Mesenchymal stem cell (in vitro differentiated cells and primary cell): ENCODE measurements at regions not wholly inside any gene's neighbourhood (a gene's known extent, or its start where the extent isn't known, plus 50 kb on each side); places are given as distances from the start of the nearest gene placed in this dataset.

Experiments
- DNase-seq: peaks from one replicate; pipeline ENCODE4 v3.0.0-alpha.2; 2013
- H2AFZ ChIP-seq: one replicate; pipeline ENCODE4 v1.6.1; 2013; ENCODE audit warnings: low read depth, mild to moderate bottlenecking, control low read depth, inconsistent platforms, low read length, moderate library complexity
- H2AK5ac ChIP-seq: 2 replicates; pipeline ENCODE4 v1.6.1; 2013; ENCODE audit warnings: low read length, moderate library complexity, mild to moderate bottlenecking, inconsistent platforms; ENCODE audit not compliant: severe bottlenecking
- H2BK120ac ChIP-seq: one replicate; pipeline ENCODE4 v1.6.1; 2013; ENCODE audit warnings: low read depth, mild to moderate bottlenecking, inconsistent platforms, low read length, moderate library complexity
- H2BK12ac ChIP-seq, 2 experiments: one replicate each; pipeline ENCODE4 v1.6.1; 2013; ENCODE audit warnings: inconsistent platforms in 2 of 2, low read length in 2 of 2, mild to moderate bottlenecking in 2 of 2, moderate library complexity in 2 of 2, control low read depth in 1 of 2
- H2BK15ac ChIP-seq: one replicate; pipeline ENCODE4 v1.6.1; 2013; ENCODE audit warnings: mild to moderate bottlenecking, low read depth, inconsistent platforms; ENCODE audit not compliant: poor library complexity, severe bottlenecking
- H2BK5ac ChIP-seq: 2 replicates; pipeline ENCODE4 v1.6.1; 2013; ENCODE audit warnings: low read depth, mild to moderate bottlenecking, low read length, control low read depth, inconsistent platforms; ENCODE audit not compliant: poor library complexity, severe bottlenecking
- H3K14ac ChIP-seq, 2 experiments: one replicate each; pipeline ENCODE4 v1.6.1; 2013; ENCODE audit warnings: inconsistent platforms in 2 of 2, low read length in 2 of 2, control low read depth in 1 of 2, mild to moderate bottlenecking in 1 of 2, moderate library complexity in 1 of 2
- H3K18ac ChIP-seq, 2 experiments: one replicate each; pipeline ENCODE4 v1.6.1; 2013; ENCODE audit warnings: inconsistent platforms in 2 of 2, low read length in 2 of 2, control low read depth in 1 of 2, low read depth in 1 of 2, mild to moderate bottlenecking in 1 of 2
- H3K23ac ChIP-seq, 2 experiments: one replicate each; pipeline ENCODE4 v1.6.1; 2013; ENCODE audit warnings: inconsistent platforms in 2 of 2, low read length in 2 of 2, mild to moderate bottlenecking in 2 of 2, moderate library complexity in 2 of 2, control low read depth in 1 of 2
- H3K27ac ChIP-seq: 2 replicates; pipeline ENCODE4 v1.5.1; 2013; ENCODE audit warnings: mild to moderate bottlenecking, moderate library complexity, low read length, control low read depth, inconsistent platforms; ENCODE audit not compliant: poor library complexity, severe bottlenecking
- H3K27me3 ChIP-seq, 2 experiments: 2 replicates each; pipeline versions ENCODE4 v1.6.1 to v1.7.0; 2013; ENCODE audit warnings: low read length in 2 of 2, mild to moderate bottlenecking in 2 of 2, moderate library complexity in 2 of 2, control low read depth in 1 of 2, inconsistent platforms in 1 of 2; ENCODE audit not compliant: control insufficient read depth in 1 of 2, insufficient read depth in 1 of 2
- H3K36me3 ChIP-seq, 2 experiments: 2 replicates each; pipeline versions ENCODE4 v1.6.1 to v1.7.0; 2013; ENCODE audit warnings: low read length in 2 of 2, control low read depth in 1 of 2, inconsistent platforms in 1 of 2, low read depth in 1 of 2, mild to moderate bottlenecking in 1 of 2; ENCODE audit not compliant: insufficient read depth in 2 of 2, control insufficient read depth in 1 of 2
- H3K4ac ChIP-seq, 2 experiments: one replicate each; pipeline ENCODE4 v1.6.1; 2013; ENCODE audit warnings: inconsistent platforms in 2 of 2, low read length in 2 of 2, mild to moderate bottlenecking in 2 of 2, moderate library complexity in 2 of 2, control low read depth in 1 of 2, low read depth in 1 of 2
- H3K4me1 ChIP-seq: 2 replicates; pipeline ENCODE4 v1.6.1; 2013; ENCODE audit warnings: low read depth, low read length, control low read depth; ENCODE audit not compliant: control insufficient read depth, insufficient read depth
- H3K4me2 ChIP-seq: 2 replicates; pipeline ENCODE4 v1.6.1; 2013; ENCODE audit warnings: low read length, mild to moderate bottlenecking, inconsistent platforms; ENCODE audit not compliant: poor library complexity, severe bottlenecking
- H3K4me3 ChIP-seq, 2 experiments: 2 replicates each; pipeline versions ENCODE4 v1.5.1 to v1.7.0; 2013; ENCODE audit warnings: low read length in 2 of 2, mild to moderate bottlenecking in 2 of 2, control low read depth in 1 of 2, low read depth in 1 of 2; ENCODE audit not compliant: insufficient read depth in 1 of 2
- H3K79me1 ChIP-seq: replicated peaks from 2 replicates; pipeline ENCODE4 v1.6.1; 2013; ENCODE audit warnings: mild to moderate bottlenecking, control low read depth, low read length, inconsistent platforms; ENCODE audit not compliant: poor library complexity, severe bottlenecking
- H3K9ac ChIP-seq: 2 replicates; pipeline ENCODE4 v1.7.0; 2013; ENCODE audit warnings: mild to moderate bottlenecking, low read length, moderate library complexity
- H3K9me3 ChIP-seq: 2 replicates; pipeline ENCODE4 v1.7.0; 2013; ENCODE audit warnings: mild to moderate bottlenecking, low read length; ENCODE audit not compliant: control insufficient read depth
- H4K8ac ChIP-seq: one replicate; pipeline ENCODE4 v1.6.1; 2013; ENCODE audit warnings: inconsistent platforms, mild to moderate bottlenecking, low read length, moderate library complexity
- H4K91ac ChIP-seq: one replicate; pipeline ENCODE4 v1.6.1; 2013; ENCODE audit warnings: mild to moderate bottlenecking, low read length, inconsistent platforms
- WGBS: methylation state at CpG from one replicate; pipeline ENCODE4 v1.1.7; 2013; ENCODE audit warnings: mixed read lengths; 5-methylcytosine and 5-hydroxymethylcytosine counted together

DNA sequence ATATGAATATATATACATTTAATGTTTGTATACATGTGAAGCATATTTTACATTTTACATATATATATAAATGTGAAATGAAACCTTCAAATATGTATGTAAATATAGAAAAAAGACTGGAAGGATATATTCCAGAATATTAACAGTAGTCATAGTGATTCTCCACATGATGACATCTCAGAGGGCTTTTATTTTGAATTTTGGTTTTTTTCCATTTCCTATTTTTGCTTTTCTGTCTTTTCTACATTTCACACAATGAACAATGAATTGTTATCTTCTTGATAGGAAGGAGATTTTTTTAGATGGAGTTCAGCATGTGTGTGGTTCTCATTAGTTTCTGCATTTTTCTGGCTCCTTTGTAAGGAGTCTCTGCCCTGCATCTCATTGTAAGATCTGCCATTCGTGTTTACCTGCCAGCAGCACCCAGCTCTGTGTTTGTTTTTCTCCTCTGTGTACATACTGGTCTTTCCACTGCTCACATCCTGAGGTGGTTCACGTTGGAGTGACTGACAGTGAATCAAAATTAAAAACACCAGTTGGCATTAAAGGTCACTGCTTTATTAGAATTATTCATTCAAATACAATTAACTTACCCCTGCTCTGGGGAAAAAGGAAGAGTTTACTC lies 425.3 kb upstream of the MDFIC2 start:
- Histone ChIP-seq H3K14ac (no peak overlapping the region), H3K4me1 (no peaks in the 10 kb centered on the region), H3K4me3 (no peak overlapping the region), H3K27me3 (no peaks in the 10 kb centered on the region), H3K9ac (no peak overlapping the region), H3K4me2 (no peak overlapping the region), H2BK5ac (no peak overlapping the region), H4K8ac (no peak overlapping the region), H2BK15ac (no peak overlapping the region), H3K27ac (no peak overlapping the region), H3K79me1 (no peaks in the 10 kb centered on the region), H4K91ac (no peak overlapping the region), H2AK5ac (no peak overlapping the region), H3K9me3 (no peaks in the 10 kb centered on the region), H2BK120ac (no peak overlapping the region), H3K18ac (no peak overlapping the region), H2BK12ac (no peak overlapping the region), H2AFZ (no peak overlapping the region), H3K4ac (no peak overlapping the region), H3K23ac (no peak overlapping the region), H3K36me3 (no peaks in the 10 kb centered on the region)
- DNase-seq = no peak
- WGBS = 67% methylated on average over 1 of the region's 2 CpGs

DNA sequence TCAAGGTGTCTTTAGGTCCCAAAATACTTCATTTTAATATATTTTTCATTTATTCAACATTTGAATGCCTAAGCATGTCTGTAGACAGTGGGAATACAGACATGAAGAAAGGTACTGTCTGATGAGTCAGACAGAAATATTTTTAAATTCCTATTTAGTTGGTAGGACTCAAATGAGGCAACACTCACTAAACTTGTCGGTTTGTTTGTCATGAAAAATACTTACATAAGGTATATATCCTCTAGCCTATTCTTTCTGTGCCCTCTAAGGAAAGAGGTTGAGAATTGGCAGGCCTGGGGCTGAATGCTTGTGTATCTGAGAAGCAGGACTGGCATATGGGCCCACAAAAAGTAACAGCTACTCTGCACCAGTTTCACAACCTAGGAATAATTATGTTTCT lies 423.6 kb upstream of the MDFIC2 start:
- no peaks in the 10 kb centered on the region for H3K27me3 ChIP-seq
- no peak overlapping the region for H2BK120ac ChIP-seq
- no peak overlapping the region for H2BK5ac ChIP-seq
- no peak overlapping the region for H4K8ac ChIP-seq
- H3K4me3 ChIP-seq = no peak overlapping the region
- no peaks in the 10 kb centered on the region for H3K4me1 ChIP-seq
- H3K4me2 ChIP-seq = no peak overlapping the region
- H4K91ac ChIP-seq = no peak overlapping the region
- no peak overlapping the region for H3K27ac ChIP-seq
- no peaks in the 10 kb centered on the region for H3K79me1 ChIP-seq
- no peak overlapping the region for H3K18ac ChIP-seq
- H3K14ac ChIP-seq = no peak overlapping the region
- no peak overlapping the region for H2AK5ac ChIP-seq
- H2BK12ac ChIP-seq = no peak overlapping the region
- no peaks in the 10 kb centered on the region for H3K9me3 ChIP-seq
- no peak overlapping the region for H3K23ac ChIP-seq
- H3K9ac ChIP-seq = no peak overlapping the region
- no CpG with 5 or more reads among the region's 1 CpG for WGBS
- H2BK15ac ChIP-seq = no peak overlapping the region
- no peak overlapping the region for H3K4ac ChIP-seq
- H3K36me3 ChIP-seq = no peaks in the 10 kb centered on the region
- peak; percentile 1 for DNase-seq
- H2AFZ ChIP-seq = no peak overlapping the region

DNA sequence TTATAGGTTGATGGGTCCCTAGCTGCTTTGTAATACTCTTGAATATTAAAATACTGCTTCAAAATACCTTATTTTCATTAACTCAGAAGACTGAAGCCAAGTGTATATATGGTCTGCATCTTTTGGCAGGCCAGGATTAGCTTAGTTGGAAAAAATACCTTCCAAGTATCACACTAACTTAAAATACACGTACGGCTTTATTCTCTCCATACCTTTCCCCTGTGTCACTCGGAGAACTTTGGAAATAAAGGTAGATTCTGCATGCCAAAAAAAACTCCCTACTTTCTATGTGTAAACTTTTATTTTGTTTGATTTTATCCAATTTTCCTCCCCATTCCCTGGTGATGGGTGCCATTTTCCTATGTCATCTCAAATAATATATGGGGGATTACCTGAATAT lies 422.3 kb upstream of the MDFIC2 start:
- H4K8ac ChIP-seq = no peak overlapping the region

DNA sequence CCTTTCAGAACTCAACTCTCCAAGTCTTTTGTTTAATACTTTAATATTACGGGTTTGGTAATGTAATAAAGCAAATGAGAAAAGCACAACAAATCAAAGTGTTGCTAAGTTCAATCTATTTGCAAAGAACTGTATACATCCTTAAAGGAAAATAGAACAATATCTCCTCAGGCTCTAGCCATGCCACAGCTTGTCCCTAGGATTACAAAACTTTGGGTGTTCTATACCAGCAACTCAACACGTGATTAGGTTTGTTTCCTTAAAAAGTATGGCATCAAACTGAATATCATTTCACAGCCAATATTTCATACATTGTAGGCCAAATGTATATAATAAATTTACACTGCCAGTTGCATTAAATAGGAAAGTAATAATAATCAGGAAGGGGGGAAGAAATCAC lies 418.6 kb upstream of the MDFIC2 start:
- Histone ChIP-seq H2AFZ (no peak overlapping the region), H3K18ac (no peak overlapping the region), H3K9me3 (no peaks in the 10 kb centered on the region), H3K4me2 (no peak overlapping the region), H3K79me1 (no peaks in the 10 kb centered on the region), H3K36me3 (no peaks in the 10 kb centered on the region), H3K27me3 (no peaks in the 10 kb centered on the region), H2AK5ac (no peak overlapping the region), H3K14ac (no peak overlapping the region), H4K8ac (no peak overlapping the region), H3K4me1 (no peaks in the 10 kb centered on the region), H2BK12ac (no peak overlapping the region), H3K4ac (no peak overlapping the region), H2BK15ac (no peak overlapping the region), H2BK120ac (no peak overlapping the region), H3K4me3 (no peak overlapping the region), H3K27ac (no peak overlapping the region), H4K91ac (no peak overlapping the region), H2BK5ac (no peak overlapping the region), H3K23ac (no peak overlapping the region), H3K9ac (no peak overlapping the region)
- no CpG with 5 or more reads among the region's 2 CpGs for WGBS
- DNase-seq = no peak

More for the DNA sequence above, 422.3 kb upstream of the MDFIC2 start:
- no peak overlapping the region for H2AFZ ChIP-seq
- H3K27ac ChIP-seq = no peak overlapping the region
- no peak overlapping the region for H2AK5ac ChIP-seq
- no peak overlapping the region for H4K91ac ChIP-seq
- H3K9me3 ChIP-seq = no peaks in the 10 kb centered on the region
- H3K4me2 ChIP-seq = no peak overlapping the region
- no peak overlapping the region for H3K4me3 ChIP-seq
- no peak overlapping the region for H2BK5ac ChIP-seq
- H3K14ac ChIP-seq = no peak overlapping the region
- no peaks in the 10 kb centered on the region for H3K27me3 ChIP-seq
- H3K4me1 ChIP-seq = no peaks in the 10 kb centered on the region
- no peak overlapping the region for H2BK120ac ChIP-seq
- H3K18ac ChIP-seq = no peak overlapping the region
- no peak overlapping the region for H3K4ac ChIP-seq
- no peak overlapping the region for H3K9ac ChIP-seq
- 90% methylated on average over 2 of the region's 3 CpGs for WGBS
- H3K36me3 ChIP-seq = no peaks in the 10 kb centered on the region
- H2BK15ac ChIP-seq = no peak overlapping the region
- no peak overlapping the region for H2BK12ac ChIP-seq
- no peak for DNase-seq
- no peaks in the 10 kb centered on the region for H3K79me1 ChIP-seq
- no peak overlapping the region for H3K23ac ChIP-seq
